ENCODE measurements at regions not wholly inside any gene's neighbourhood (a gene's known extent, or its start where the extent isn't known, plus 50 kb on each side); places are given as distances from the start of the nearest gene placed in this dataset.

GRCh38 chr16:60214311-60214710 is 1480.2 kb upstream of the GOT2 start:
- CTCF ChIA-PET: no interaction called here
- no TSS peak for BruUV-seq (replicated peaks)
- H3K36me3 ChIP-seq (ENCODE audit: control insufficient read depth, insufficient read depth, low read length): no peaks in the 10 kb centered on the region
- POLR2A ChIA-PET: no interaction called here
- no peak overlapping the region for H3K27ac ChIP-seq (ENCODE audit: low read length)
- no peaks in the 10 kb centered on the region for H3K4me1 ChIP-seq (ENCODE audit: control insufficient read depth, insufficient read depth, low read length)
- ATAC-seq: no peak
- in situ Hi-C loops (cut with HindIII; ENCODE audit: low pct_unique_long_range_greater_than_20kb, low sequenced_read_pairs): no loop called here
- H3K27me3 ChIP-seq (ENCODE audit: control insufficient read depth, insufficient read depth, low read length): no peaks in the 10 kb centered on the region
- intact Hi-C loops (cut with micrococcal nuclease; ENCODE audit: unreplicated experiment): no loop called here
- TF ChIP-seq POLR2AphosphoS5 (IDR thresholded peaks at IDR 0.05; ENCODE audit: low read depth, low read length) (no peak), SIN3A (IDR thresholded peaks at IDR 0.05; ENCODE audit: borderline replicate concordance, insufficient read depth, low read depth, low read length) (no peak), TCF7L2 (IDR thresholded peaks at IDR 0.05; ENCODE audit: low read depth, low read length) (no peak)
- no peaks in the 10 kb centered on the region for H3K9me3 ChIP-seq (ENCODE audit: control insufficient read depth, insufficient read depth, low read depth, low read length)
- H3K4me3 ChIP-seq (ENCODE audit: low read depth in 2 of 2, low read length in 2 of 2): no peak overlapping the region
- DNase-seq (ENCODE audit: low read depth, low spot score): no peak

GRCh38 chr16:60206516-60206915 is 1472.4 kb upstream of the GOT2 start:
- TF ChIP-seq CTCF (IDR thresholded peaks at IDR 0.05) (no peak), REST (IDR thresholded peaks at IDR 0.05; ENCODE audit: insufficient read depth in 1 of 2, low read depth in 2 of 2, low read length in 1 of 2) (no peak), TCF7L2 (IDR thresholded peaks at IDR 0.05; ENCODE audit: low read depth, low read length) (no peak), POLR2AphosphoS5 (IDR thresholded peaks at IDR 0.05; ENCODE audit: low read depth, low read length) (no peak), SIN3A (IDR thresholded peaks at IDR 0.05; ENCODE audit: borderline replicate concordance, insufficient read depth, low read depth, low read length) (no peak)
- H3K27me3 ChIP-seq (ENCODE audit: control insufficient read depth, insufficient read depth, low read length): no peaks in the 10 kb centered on the region
- ChIA-PET POLR2A (no interaction called here), CTCF (no interaction called here)
- H3K27ac ChIP-seq (ENCODE audit: low read length): no peak overlapping the region
- DNase-seq (ENCODE audit: low read depth, low spot score) (no peak), ATAC-seq (no peak)
- in situ Hi-C loops (cut with HindIII; ENCODE audit: low pct_unique_long_range_greater_than_20kb, low sequenced_read_pairs) (no loop called here), intact Hi-C loops (cut with micrococcal nuclease; ENCODE audit: unreplicated experiment) (no loop called here)
- H3K4me1 ChIP-seq (ENCODE audit: control insufficient read depth, insufficient read depth, low read length): no peaks in the 10 kb centered on the region
- BruUV-seq (replicated peaks): no TSS peak
- H3K36me3 ChIP-seq (ENCODE audit: control insufficient read depth, insufficient read depth, low read length): no peaks in the 10 kb centered on the region
- no peaks in the 10 kb centered on the region for H3K9me3 ChIP-seq (ENCODE audit: control insufficient read depth, insufficient read depth, low read depth, low read length)
- no peak overlapping the region for H3K4me3 ChIP-seq (ENCODE audit: low read depth in 2 of 2, low read length in 2 of 2)

GRCh38 chr16:60204181-60204580 is 1470.1 kb upstream of the GOT2 start:
- no TSS peak for BruUV-seq (replicated peaks)
- H3K4me3 ChIP-seq (ENCODE audit: low read depth in 2 of 2, low read length in 2 of 2): no peak overlapping the region
- H3K4me1 ChIP-seq (ENCODE audit: control insufficient read depth, insufficient read depth, low read length): no peaks in the 10 kb centered on the region
- H3K27ac ChIP-seq (ENCODE audit: low read length): no peak overlapping the region
- no peaks in the 10 kb centered on the region for H3K9me3 ChIP-seq (ENCODE audit: control insufficient read depth, insufficient read depth, low read depth, low read length)
- POLR2A ChIA-PET: no interaction called here
- CTCF ChIA-PET: no interaction called here
- H3K36me3 ChIP-seq (ENCODE audit: control insufficient read depth, insufficient read depth, low read length): no peaks in the 10 kb centered on the region
- no peak for DNase-seq (ENCODE audit: low read depth, low spot score)
- ATAC-seq: no peak
- no peaks in the 10 kb centered on the region for H3K27me3 ChIP-seq (ENCODE audit: control insufficient read depth, insufficient read depth, low read length)
- intact Hi-C loops (cut with micrococcal nuclease; ENCODE audit: unreplicated experiment) (no loop called here), in situ Hi-C loops (cut with HindIII; ENCODE audit: low pct_unique_long_range_greater_than_20kb, low sequenced_read_pairs) (no loop called here)
- TF ChIP-seq POLR2AphosphoS5 (IDR thresholded peaks at IDR 0.05; ENCODE audit: low read depth, low read length) (no peak), SIN3A (IDR thresholded peaks at IDR 0.05; ENCODE audit: borderline replicate concordance, insufficient read depth, low read depth, low read length) (no peak), TCF7L2 (IDR thresholded peaks at IDR 0.05; ENCODE audit: low read depth, low read length) (no peak), REST (IDR thresholded peaks at IDR 0.05; ENCODE audit: insufficient read depth in 1 of 2, low read depth in 2 of 2, low read length in 1 of 2) (no peak), CTCF (IDR thresholded peaks at IDR 0.05) (no peak)

All from Panc1 (cell line).